ENCODE measurements at regions not wholly inside any gene's neighbourhood (a gene's known extent, or its start where the extent isn't known, plus 50 kb on each side); places are given as distances from the start of the nearest gene placed in this dataset.

GRCh38 chr5:20370061-20370460 is 382.1 kb upstream of the CDH18 start:
- in situ Hi-C loops (cut with MboI; ENCODE audit: low pct_unique_long_range_greater_than_20kb in 2 of 9, low sequenced_read_pairs in 9 of 9, unreplicated experiment in 9 of 9) = no loop called here
- no peak overlapping the region for H3K27ac ChIP-seq
- ATAC-seq (replicated peaks in 6 of 8) = no peak
- 0 to 100% (median 78%) methylated on average over 1 to 2 of the region's 2 CpGs; no CpG with 5 or more reads in 1 of the 10 experiments for WGBS, 10 experiments
- peaks cover 15 to 17% of the 10 kb centered on the region in 2 donors for H3K4me1 ChIP-seq (replicated peaks in 1 of 2)
- no peak overlapping the region for H3K4me3 ChIP-seq

- ATAC-seq (replicated peaks in 6 of 8) = no peak
- WGBS, 10 experiments = 22 to 93% (median 67%) methylated on average over 1 to 3 of the region's 3 CpGs; no CpG with 5 or more reads in 1 of the 10 experiments
- H3K27ac ChIP-seq = no peak overlapping the region
- in situ Hi-C loops (cut with MboI; ENCODE audit: low pct_unique_long_range_greater_than_20kb in 2 of 9, low sequenced_read_pairs in 9 of 9, unreplicated experiment in 9 of 9) = no loop called here
- peaks cover 15 to 17% of the 10 kb centered on the region in 2 donors for H3K4me1 ChIP-seq (replicated peaks in 1 of 2)
- H3K4me3 ChIP-seq = no peak overlapping the region
Observed at GRCh38 chr5:20369518-20369885, 381.5 kb upstream of the CDH18 start.

- H3K4me1 ChIP-seq (replicated peaks in 1 of 2) = peaks cover 15 to 17% of the 10 kb centered on the region in 2 donors
- in situ Hi-C loops (cut with MboI; ENCODE audit: low pct_unique_long_range_greater_than_20kb in 2 of 9, low sequenced_read_pairs in 9 of 9, unreplicated experiment in 9 of 9) = no loop called here
- H3K4me3 ChIP-seq = no peak overlapping the region
- H3K27ac ChIP-seq = no peak overlapping the region
- ATAC-seq (replicated peaks in 6 of 8) = peak in 5 of 8 experiments; percentile 60 to 93 (median 74)
- 0 to 52% (median 29%) methylated on average over 1 to 3 of the region's 3 CpGs; no CpG with 5 or more reads in 1 of the 10 experiments for whole genome bisulfite sequencing, 10 experiments
Observed at GRCh38 chr5:20368571-20369517, 380.8 kb upstream of the CDH18 start.

GRCh38 chr5:20367178-20367577 is 379.2 kb upstream of the CDH18 start:
- no peak for ATAC-seq (replicated peaks in 6 of 8)
- Histone ChIP-seq H3K4me1 (replicated peaks in 1 of 2) (peaks cover 15 to 17% of the 10 kb centered on the region in 2 donors), H3K27ac (no peak overlapping the region), H3K4me3 (no peak overlapping the region)
- in situ Hi-C loops (cut with MboI; ENCODE audit: low pct_unique_long_range_greater_than_20kb in 2 of 9, low sequenced_read_pairs in 9 of 9, unreplicated experiment in 9 of 9) = no loop called here
- 23 to 100% (median 90%) methylated on average over 1 to 5 of the region's 5 CpGs; no CpG with 5 or more reads in 2 of the 10 experiments for WGBS, 10 experiments

GRCh38 chr5:20360263-20360662 is 372.3 kb upstream of the CDH18 start:
- ATAC-seq (replicated peaks in 6 of 8) = peak in 1 of 8 experiments; percentile 46
- Histone ChIP-seq H3K4me3 (no peak overlapping the region), H3K4me1 (replicated peaks in 1 of 2) (no peaks in the 10 kb centered on the region), H3K27ac (no peak overlapping the region)
- in situ Hi-C loops (cut with MboI; ENCODE audit: low pct_unique_long_range_greater_than_20kb in 2 of 9, low sequenced_read_pairs in 9 of 9, unreplicated experiment in 9 of 9) = no loop called here
- WGBS, 10 experiments = 0 to 92% (median 49%) methylated on average over 1 to 2 of the region's 2 CpGs; no CpG with 5 or more reads in 2 of the 10 experiments

GRCh38 chr5:20359377-20359776 is 371.4 kb upstream of the CDH18 start:
- WGBS, 10 experiments = 0 to 60% (median 25%) methylated on average over 1 of the region's 1 CpG; no CpG with 5 or more reads in 1 of the 10 experiments
- Histone ChIP-seq H3K27ac (no peak overlapping the region), H3K4me1 (replicated peaks in 1 of 2) (no peaks in the 10 kb centered on the region), H3K4me3 (no peak overlapping the region)
- in situ Hi-C loops (cut with MboI; ENCODE audit: low pct_unique_long_range_greater_than_20kb in 2 of 9, low sequenced_read_pairs in 9 of 9, unreplicated experiment in 9 of 9) = no loop called here
- no peak for ATAC-seq (replicated peaks in 6 of 8)

GRCh38 chr5:20353499-20353898 is 365.5 kb upstream of the CDH18 start:
- WGBS, 10 experiments = 8 to 100% (median 85%) methylated on average over 1 to 3 of the region's 3 CpGs; no CpG with 5 or more reads in 2 of the 10 experiments
- no peak overlapping the region for H3K4me3 ChIP-seq
- no peak for ATAC-seq (replicated peaks in 6 of 8)
- no peaks in the 10 kb centered on the region for H3K4me1 ChIP-seq (replicated peaks in 1 of 2)
- in situ Hi-C loops (cut with MboI; ENCODE audit: low pct_unique_long_range_greater_than_20kb in 2 of 9, low sequenced_read_pairs in 9 of 9, unreplicated experiment in 9 of 9) = no loop called here
- no peak overlapping the region for H3K27ac ChIP-seq

- H3K27ac ChIP-seq = no peak overlapping the region
- H3K4me3 ChIP-seq = no peak overlapping the region
- in situ Hi-C loops (cut with MboI; ENCODE audit: low pct_unique_long_range_greater_than_20kb in 2 of 9, low sequenced_read_pairs in 9 of 9, unreplicated experiment in 9 of 9) = no loop called here
- H3K4me1 ChIP-seq (replicated peaks in 1 of 2) = no peaks in the 10 kb centered on the region
- 7 to 100% (median 75%) methylated on average over 1 to 3 of the region's 3 CpGs; no CpG with 5 or more reads in 1 of the 10 experiments for WGBS, 10 experiments
- ATAC-seq (replicated peaks in 6 of 8) = no peak
Observed at GRCh38 chr5:20351849-20352248, 363.8 kb upstream of the CDH18 start.

GRCh38 chr5:20348321-20348720 is 360.3 kb upstream of the CDH18 start:
- H3K4me1 ChIP-seq (replicated peaks in 1 of 2) = no peaks in the 10 kb centered on the region
- H3K27ac ChIP-seq = no peak overlapping the region
- H3K4me3 ChIP-seq = no peak overlapping the region
- WGBS, 10 experiments = 0 to 78% (median 36%) methylated on average over 1 of the region's 1 CpG; no CpG with 5 or more reads in 1 of the 10 experiments
- in situ Hi-C loops (cut with MboI; ENCODE audit: low pct_unique_long_range_greater_than_20kb in 2 of 9, low sequenced_read_pairs in 9 of 9, unreplicated experiment in 9 of 9) = no loop called here
- peak in 5 of 8 experiments; percentile 45 to 81 (median 70) for ATAC-seq (replicated peaks in 6 of 8)

- in situ Hi-C loops (cut with MboI; ENCODE audit: low pct_unique_long_range_greater_than_20kb in 2 of 9, low sequenced_read_pairs in 9 of 9, unreplicated experiment in 9 of 9) = no loop called here
- no peak for ATAC-seq (replicated peaks in 6 of 8)
- 0 to 100% (median 45%) methylated on average over 1 to 2 of the region's 2 CpGs; no CpG with 5 or more reads in 4 of the 10 experiments for WGBS, 10 experiments
- H3K4me1 ChIP-seq (replicated peaks in 1 of 2) = no peaks in the 10 kb centered on the region
- no peak overlapping the region for H3K27ac ChIP-seq
- no peak overlapping the region for H3K4me3 ChIP-seq
Observed at GRCh38 chr5:20347334-20347733, 359.3 kb upstream of the CDH18 start.

- Histone ChIP-seq H3K27ac (no peak overlapping the region), H3K4me1 (replicated peaks in 1 of 2) (no peaks in the 10 kb centered on the region), H3K4me3 (no peak overlapping the region)
- in situ Hi-C loops (cut with MboI; ENCODE audit: low pct_unique_long_range_greater_than_20kb in 2 of 9, low sequenced_read_pairs in 9 of 9, unreplicated experiment in 9 of 9) = no loop called here
- 0 to 86% (median 20%) methylated on average over 1 to 3 of the region's 3 CpGs; no CpG with 5 or more reads in 3 of the 10 experiments for WGBS, 10 experiments
- no peak for ATAC-seq (replicated peaks in 6 of 8)
Observed at GRCh38 chr5:20340126-20340525, 352.1 kb upstream of the CDH18 start.

GRCh38 chr5:20335978-20336377 is 348.0 kb upstream of the CDH18 start:
- no peak overlapping the region for H3K4me3 ChIP-seq
- 0 to 90% (median 57%) methylated on average over 1 of the region's 2 CpGs; no CpG with 5 or more reads in 3 of the 10 experiments for WGBS, 10 experiments
- no peak overlapping the region for H3K27ac ChIP-seq
- ATAC-seq (replicated peaks in 6 of 8) = no peak
- in situ Hi-C loops (cut with MboI; ENCODE audit: low pct_unique_long_range_greater_than_20kb in 2 of 9, low sequenced_read_pairs in 9 of 9, unreplicated experiment in 9 of 9) = no loop called here
- H3K4me1 ChIP-seq (replicated peaks in 1 of 2) = no peaks in the 10 kb centered on the region

GRCh38 chr5:20331826-20332225 is 343.8 kb upstream of the CDH18 start:
- Histone ChIP-seq H3K4me1 (replicated peaks in 1 of 2) (no peaks in the 10 kb centered on the region), H3K27ac (no peak overlapping the region), H3K4me3 (no peak overlapping the region)
- WGBS, 10 experiments = 0 to 82% (median 35%) methylated on average over 1 of the region's 1 CpG; no CpG with 5 or more reads in 2 of the 10 experiments
- in situ Hi-C loops (cut with MboI; ENCODE audit: low pct_unique_long_range_greater_than_20kb in 2 of 9, low sequenced_read_pairs in 9 of 9, unreplicated experiment in 9 of 9) = no loop called here
- ATAC-seq (replicated peaks in 6 of 8) = no peak

Data from motor neuron (in vitro differentiated cells).